AG08396 (cell line): ENCODE measurements at regions not wholly inside any gene's neighbourhood (a gene's known extent, or its start where the extent isn't known, plus 50 kb on each side); places are given as distances from the start of the nearest gene placed in this dataset.

Experiments used
- DNase-seq: peaks from one replicate; pipeline ENCODE4 v3.0.0; 2012; ENCODE audit warnings: low spot score, mixed read lengths

DNA sequence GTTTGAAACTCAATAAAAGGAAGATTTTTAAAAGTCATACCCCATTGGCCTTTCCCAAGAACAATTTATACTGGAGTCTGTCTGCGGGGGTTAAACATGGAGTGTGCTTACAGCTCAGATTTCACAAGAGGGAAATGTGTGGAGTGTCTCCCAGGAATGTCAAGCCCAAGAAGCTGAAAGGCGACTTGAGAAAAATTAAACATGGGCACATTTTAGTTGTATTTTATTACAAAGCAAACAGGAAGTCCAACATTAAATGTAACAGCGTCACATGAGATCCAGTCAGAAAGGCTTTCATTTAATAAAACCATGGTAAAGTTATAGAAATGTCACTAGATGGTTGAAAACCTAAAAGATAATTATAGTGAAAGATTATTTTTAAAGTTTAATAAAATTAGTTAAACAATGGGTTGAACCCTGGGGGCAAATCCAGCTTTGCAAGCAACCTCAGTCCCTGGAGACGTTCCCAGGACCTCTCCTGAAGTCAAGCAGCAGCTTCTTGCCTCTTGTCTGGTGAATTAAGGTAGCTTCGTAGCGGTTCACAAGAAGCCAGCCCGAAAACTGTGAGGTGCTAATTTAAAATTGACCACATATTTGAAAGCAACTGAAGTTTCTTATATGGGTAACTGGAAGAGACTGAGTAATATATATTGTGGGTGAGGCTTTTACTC, 168.4 kb upstream of the EDNRA start:
- peak; percentile 15 for DNase-seq

DNA sequence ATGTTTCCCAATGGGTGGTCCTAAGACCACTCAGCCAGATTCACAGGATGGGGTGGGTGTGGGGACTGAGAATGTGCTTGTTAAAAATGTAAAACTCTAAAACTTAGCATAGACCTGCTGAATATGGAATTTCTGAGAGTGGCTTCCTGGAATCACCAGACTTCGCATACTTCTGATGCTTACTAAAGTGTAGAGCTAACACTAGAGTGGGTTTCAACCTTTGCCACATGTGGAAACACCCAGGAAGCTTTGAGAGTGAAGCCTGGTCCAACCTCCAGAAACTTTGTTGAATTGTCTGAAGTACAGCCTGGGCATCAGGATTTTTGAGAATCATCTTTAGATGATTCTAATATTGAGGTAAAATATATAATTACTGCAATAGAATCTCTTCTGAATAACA, 167.8 kb upstream of the EDNRA start:
- no peak for DNase-seq

DNA sequence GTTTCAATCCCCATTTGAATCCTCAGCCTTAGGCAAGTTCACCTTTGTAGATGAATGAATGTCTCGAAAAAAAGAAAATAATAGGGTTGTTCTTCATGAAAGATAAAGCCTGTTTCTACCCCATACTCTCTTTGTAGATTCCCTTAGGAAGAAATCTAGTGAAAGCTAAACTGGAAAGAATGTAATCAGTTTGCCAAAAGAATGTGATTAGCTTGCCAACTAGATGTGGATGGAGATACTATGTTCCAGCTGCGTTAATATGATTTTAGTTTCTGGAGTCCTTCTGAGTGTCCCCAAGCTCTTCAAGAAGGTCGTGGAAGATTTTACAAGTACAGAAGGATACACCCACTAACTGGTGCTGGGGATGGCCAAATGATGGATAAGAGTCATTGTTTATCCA, 162.3 kb upstream of the EDNRA start:
- DNase-seq: peak; percentile 10

DNA sequence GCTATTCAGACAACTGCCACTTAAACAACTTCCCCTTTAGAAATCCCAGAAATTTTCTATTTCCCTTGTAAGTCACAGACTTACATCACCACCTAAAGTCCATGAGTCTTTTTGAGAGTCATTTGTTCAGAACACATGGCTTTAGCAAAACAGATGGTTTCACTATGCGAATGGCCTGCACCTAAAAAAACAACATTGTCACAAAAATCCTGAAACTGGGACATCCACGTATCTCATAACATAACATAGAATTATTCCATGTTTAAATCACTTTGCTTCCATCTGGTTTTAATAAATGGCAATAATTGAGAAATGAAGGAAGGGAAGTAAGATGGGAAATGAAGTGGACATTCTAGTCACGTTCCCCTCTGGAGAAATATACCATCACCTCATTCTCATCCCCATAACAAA, 155.3 kb upstream of the EDNRA start:
- DNase-seq: no peak

DNA sequence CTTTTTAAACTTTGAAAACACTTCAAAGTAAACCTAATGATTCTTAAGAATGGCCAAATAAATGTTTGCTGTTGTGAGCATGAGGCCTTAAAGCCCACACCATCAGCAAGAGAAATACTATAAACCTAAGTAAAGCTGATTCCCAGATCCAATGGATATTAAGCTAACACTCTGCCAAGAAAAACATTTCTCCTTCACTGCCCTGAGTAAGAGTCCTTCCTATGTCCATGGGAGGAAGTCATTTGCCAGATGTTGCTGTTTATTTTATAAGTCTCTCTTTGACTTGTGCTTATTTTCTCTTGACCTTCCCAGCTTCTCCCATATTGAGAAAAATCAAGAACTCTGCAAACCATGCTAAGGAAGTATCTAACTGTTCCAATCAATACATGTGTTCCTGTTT, 154.3 kb upstream of the EDNRA start:
- DNase-seq: no peak

DNA sequence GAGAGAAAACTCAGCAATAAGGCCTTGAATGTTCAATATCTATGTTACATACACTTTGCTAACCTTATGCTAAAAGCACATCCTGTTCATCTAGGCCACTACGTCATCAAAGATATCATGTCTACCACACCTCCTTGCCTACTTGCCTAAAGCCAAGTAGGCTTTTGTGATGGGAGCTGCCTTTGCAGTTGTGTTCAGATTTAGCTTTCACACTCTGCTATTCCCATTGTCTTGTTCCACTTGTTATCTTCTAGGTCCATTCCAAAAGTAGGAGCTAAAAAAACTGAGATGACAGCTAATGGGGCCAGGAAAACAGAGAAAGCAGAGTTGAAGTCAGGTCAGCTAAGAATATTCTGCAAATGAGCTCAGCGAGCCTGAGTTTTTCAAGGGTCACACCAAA, 153.6 kb upstream of the EDNRA start:
- no peak for DNase-seq

DNA sequence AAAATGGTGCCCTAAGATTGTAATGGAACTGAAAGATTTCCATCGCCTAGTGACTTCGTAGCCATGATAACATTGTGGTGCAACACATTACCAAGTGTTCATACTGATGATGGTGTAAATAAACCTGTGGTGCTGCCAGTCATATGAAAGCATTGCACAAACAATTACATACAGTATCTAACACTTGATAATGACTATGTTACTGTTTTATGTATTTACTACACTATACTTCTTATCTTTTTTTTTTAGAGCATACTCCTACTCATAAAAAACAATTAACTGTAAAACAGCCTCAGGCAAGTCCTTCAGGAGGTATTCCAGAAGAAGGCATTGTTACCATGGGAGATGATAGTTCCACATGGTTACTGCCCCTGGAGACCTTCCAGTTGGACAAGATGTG, 152.7 kb upstream of the EDNRA start:
- no peak for DNase-seq

DNA sequence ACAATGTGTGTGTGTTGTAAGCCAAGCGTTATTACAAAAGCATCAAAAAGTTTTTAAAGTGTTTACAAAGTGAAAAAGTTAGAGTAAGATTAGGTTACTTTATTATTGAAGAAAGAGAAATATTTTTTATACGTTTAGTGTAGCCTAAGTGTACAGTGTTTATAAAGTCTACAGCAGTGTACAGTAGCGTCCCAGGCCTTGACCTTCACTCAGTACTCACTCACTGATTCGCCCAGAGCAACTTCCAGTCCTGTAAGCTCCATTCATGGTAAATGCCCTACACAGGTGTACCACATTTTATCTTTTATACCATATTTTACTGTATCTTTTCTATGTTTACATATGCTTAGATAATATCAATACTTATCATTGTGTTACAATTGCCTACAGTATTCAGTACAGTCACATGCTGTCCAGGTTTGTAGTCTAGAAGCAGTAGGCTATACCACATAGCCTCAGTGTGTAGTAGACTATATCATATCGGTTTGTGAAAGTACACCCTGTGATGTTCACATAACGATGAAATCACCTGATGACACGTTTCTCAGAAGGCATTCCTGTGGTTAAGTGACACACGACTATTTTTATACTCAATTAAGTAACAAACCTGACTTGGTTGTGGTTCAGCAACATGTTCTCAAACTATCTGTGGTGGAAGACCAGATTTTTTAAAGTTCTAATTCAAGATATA, 152.0 kb upstream of the EDNRA start:
- no peak for DNase-seq

DNA sequence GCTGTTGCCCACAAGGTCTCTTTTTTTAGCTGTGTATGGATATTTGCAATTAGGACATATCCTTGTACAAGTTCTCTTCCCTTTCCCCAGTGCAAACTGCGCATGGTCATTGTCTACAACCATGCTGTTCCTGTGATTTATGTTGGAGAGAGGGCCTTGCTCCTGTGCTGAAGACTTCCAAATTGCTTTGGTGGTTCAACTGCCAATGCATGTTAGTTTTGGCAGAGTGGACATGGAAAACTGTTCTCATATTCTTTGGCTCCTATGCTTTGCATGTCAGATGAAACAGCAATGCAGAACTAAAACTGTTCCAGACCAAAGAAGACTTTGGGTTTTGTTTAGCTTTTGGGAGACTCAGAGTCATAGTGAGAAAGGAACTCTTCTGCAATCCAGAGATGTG, 148.8 kb upstream of the EDNRA start:
- no peak for DNase-seq

DNA sequence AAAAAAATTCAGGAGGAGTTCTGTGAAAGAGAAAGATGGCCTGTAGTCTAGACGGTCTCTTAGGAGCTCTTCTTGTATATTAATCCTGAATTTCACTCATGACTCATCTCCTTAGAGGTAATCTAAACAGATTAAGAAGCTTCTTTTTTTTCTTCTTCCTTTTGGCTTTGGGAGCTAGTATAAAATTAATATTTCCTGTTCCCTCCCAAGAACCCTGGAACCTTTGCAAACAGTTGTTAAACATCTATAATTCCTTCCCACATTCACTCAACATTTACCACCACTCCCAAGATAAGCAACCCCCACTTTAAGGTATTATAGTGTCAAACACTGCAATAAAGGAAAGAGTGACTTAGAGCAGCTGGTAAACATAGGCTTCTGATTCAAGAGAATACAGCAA, 146.4 kb upstream of the EDNRA start:
- peak; percentile 12 for DNase-seq

DNA sequence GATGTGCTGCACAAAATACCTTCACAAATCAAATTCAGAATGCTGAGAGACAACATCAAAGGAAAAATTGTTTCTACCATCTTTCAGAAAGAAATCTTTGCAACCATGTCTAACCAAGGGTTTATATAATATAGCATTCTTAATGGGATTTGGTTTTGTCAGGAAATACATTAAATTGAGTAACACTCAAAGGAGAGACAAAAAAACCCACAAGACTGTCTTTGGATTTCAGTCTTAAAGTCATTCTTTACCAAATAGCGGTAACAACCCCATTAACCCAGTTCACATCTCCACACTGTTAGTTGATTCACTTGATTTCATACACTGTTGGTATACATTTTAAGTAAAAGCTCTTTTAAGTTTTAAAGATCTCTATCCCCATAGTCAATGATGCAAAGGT, 145.7 kb upstream of the EDNRA start:
- DNase-seq: no peak

DNA sequence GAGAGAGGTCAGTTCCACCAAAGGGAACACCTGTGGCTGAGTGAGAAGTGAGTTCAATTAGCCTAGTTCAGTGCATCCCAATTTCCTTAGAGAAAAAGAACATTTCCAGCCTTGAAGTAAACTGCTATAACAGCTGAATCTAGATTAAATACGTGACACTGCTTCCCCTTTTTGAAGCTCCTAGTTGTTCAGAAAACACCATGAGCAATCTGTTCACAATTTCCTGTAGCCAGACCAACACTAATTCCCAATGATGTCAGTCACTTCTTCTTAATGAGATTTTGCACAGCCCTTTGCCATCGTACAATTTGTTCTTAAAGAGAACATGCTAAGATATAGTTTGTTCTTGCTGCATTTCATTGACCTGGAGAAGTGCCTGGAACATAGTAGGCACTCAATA, 144.6 kb upstream of the EDNRA start:
- no peak for DNase-seq

DNA sequence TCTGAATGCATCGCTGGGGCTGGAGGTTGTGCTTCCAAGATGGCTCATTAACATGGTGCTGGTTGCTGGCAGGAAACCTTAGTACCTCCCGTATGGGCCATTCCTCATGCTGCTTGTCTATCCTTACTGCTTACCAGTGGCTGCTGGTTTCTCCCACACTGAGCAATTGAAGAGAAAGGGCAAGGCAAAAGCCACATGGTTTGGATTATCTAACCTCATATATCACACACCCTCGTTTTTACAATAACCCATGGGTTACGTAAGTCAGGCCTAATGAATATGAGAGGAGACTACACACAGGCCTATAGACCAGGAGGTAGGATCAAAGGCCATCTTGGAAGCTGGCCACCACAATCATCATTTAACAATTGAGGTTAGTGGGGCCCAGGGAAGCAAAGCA, 141.8 kb upstream of the EDNRA start:
- DNase-seq: no peak

DNA sequence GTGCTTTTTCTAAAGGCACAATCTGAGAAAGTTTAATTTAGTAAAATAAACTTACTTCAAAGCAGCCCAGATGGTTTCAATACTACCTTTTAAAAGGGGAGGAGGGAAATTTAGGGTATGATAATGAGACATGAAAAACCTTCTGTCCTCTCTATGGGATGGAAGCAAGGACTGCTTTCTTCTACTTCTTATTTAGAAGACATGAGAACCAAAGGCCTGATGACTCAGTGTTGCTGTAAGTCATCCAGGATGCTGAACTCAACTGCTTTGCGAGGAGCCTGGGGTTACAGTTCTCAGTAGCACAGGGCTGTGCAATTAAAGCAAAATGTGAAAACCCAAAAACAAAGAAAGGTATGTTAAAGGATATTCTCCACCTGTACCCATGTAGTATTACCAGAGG, 140.8 kb upstream of the EDNRA start:
- peak; percentile 69 for DNase-seq

DNA sequence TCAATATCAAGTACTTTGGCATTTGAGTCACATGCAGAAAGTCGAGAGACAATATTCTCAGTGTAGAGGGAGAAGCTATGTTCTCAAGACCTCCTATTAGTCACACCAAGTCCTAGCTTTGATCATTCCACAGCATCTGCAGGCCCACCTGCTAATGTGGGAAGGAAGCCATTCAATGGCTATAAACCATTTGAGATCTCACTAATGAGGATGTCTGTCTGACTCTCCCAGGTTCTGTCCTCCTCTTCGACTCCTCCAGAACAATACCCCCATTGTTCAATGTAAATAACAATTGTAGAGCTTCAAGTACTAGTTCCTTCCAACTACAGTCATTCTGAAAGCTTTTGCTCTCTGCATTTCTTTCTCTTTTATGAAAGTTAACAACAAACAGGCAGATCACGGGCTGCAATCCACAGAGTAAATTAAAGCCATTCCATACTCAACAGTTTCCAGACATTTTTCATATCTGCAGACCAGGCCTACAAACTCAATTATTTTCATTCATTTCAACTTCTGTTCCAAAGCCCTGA, 140.2 kb upstream of the EDNRA start:
- no peak for DNase-seq

DNA sequence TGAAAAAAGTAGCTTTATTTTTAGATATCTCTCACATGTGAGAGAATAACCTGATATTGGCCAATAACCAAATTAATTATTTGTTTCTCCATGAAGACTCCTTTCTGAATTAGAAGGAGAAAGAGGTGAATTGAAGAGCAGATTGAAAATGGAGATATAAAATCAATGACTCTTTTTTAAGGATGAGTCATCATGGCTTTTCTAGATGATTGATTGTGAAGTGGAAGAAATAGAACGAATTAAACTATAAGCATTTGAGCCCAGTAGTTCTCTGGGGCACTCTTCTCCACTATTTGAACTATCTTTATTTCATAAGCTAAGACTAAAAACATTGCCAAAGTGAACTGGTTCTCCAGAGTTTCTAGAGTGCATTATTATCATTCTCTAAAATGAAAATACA, 137.2 kb upstream of the EDNRA start:
- DNase-seq: no peak

DNA sequence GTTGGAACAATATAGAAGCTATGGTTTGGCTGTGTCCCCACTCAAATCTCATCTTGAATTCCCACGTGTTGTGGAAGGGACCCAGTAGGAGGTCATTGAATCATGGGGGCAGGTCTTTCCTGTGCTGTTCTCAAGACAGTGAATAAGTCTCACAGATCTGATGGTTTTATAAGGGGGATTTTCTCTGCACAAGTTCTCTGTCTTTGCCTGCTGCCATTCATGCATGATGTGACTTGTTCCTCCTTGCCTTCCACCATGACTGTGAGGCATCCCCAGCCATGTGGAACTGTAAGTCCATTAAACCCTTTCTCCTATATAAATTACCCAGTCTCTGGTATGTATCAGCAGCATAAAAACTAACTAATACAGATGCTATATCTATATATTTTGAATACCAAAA, 135.2 kb upstream of the EDNRA start:
- no peak for DNase-seq

DNA sequence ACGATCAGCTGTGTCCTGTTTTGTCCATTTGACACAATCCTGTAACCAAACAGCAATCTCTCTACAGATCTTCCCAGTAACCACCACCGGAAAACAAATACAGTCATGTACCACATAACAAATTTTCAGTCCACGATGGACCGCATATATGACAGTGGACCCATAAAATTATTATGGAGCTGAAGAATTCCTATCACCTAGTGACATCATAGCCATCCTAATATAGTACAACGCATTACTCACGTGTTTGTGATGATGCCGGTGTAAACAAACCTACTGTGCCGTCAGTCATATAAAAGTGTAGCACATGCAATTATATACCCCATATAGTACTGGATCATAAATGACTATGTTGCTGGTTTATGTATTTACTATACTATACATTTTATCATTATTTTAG, 133.7 kb upstream of the EDNRA start:
- no peak for DNase-seq

DNA sequence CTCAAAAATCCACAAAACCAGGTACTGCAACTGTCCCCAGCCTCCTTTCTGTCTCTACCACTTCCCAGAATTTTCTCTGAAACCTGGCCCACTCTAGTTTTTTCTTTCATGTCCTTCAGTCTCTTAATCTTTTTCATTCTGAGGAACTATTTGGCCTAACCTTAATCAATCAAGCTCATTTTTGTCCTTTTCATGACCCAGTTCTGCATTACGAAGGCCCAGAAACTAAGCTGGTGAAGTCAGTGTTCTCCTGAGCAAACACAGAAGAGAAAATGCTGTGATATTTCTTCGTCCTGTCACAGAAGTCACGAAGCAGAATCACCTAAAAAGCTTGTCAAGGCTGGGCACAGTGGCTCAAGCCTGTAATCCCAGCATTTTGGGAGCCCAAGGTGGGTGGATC, 131.7 kb upstream of the EDNRA start:
- DNase-seq: no peak

DNA sequence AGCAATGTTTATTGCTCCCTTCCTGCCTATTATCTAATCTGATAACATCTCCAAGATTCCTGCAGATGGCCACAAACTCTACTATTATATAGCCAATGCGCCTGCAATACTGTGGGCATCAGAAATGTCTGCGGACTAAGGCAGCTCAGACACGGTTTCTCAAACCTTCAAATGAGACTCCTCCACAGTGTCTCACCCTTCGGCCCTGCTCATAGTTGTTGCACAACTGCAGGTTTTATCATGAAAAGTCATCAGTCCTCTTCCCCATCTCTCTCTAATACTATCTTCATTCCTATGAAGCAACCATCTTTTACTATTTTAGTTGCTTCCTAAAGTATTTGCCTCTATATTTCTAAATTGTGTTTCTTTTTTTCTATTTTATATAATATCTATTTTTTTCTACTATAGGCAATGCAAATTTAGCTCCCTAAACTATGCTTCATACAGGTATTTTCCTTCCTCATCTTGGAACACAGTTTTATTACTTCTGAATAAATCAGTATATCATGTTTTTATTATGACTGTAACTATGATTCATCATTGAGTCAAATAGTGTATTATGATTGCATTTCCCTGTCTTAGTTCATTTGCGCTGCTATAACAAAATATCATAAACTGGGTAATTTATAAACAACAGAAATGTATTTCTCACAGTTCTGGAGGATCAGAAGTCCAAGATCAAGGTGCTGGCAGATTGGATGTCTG, 129.7 kb upstream of the EDNRA start:
- DNase-seq: no peak

DNA sequence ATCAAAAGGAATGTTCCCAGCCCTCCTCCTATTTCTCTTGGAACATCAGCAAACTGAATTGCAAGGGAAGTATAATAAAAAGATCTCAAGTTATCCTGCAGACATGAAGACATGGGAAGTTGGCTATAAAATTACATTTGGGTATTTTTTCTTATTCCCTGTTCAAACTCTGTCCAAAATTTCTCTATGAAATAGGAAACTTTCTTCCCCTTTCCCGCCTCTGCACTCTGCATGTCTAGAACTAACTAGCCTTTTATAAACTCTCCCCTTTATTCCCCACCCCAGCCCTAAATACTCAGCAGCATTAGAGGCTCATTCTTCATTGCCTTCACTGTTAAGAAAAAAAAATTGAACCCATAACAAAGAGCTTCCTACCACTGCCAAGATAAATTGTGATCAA, 126.7 kb upstream of the EDNRA start:
- DNase-seq: no peak

DNA sequence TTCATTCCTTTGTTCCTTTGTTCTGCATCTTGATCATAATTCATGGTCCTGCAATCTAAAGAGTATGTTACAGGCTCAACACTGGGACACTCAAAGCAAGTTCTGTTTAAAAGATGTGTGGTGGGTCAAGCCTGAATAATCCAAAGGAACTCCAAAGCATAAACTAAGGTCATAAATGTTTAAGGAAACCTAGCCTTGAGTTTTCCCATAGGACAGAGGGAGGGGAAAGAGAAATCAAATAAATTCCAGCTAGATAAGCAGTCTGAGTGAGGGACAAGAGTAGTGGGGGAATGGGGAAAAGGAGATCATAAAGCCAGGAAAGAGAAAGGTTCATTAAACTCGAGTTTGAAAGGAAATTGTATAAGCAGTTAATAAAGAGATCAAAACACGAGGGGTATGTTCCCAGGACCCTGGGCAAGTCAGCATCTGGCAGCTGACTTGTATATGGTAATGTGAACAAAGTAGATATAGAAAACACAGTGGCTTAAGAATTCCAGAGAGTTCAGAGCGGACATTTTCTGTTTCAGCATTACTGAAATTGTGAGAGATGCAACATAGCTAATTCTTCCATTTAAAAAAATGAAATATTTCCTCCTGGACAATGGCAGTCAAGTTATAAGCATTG, 125.8 kb upstream of the EDNRA start:
- no peak for DNase-seq

DNA sequence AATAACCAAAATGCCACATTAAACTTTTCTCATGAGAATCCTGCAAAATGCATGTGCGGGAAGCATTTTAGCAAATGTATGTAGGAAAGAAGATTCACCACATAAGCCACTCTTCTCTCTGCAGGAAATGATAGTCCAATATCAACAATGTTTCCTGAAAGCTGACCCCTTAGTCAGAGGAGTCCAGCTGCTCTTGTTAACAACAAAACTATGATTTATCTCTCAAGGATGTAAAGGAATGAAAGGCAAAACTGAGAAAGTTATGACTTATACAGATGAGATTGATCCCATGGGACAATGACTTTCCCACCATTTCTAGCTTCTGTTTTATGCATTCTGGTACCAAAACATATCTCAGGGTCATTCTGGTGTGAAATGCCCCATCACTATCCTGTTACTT, 125.0 kb upstream of the EDNRA start:
- peak; percentile 44 for DNase-seq
